ENCODE measurements at regions not wholly inside any gene's neighbourhood (a gene's known extent, or its start where the extent isn't known, plus 50 kb on each side); places are given as distances from the start of the nearest gene placed in this dataset.

DNA sequence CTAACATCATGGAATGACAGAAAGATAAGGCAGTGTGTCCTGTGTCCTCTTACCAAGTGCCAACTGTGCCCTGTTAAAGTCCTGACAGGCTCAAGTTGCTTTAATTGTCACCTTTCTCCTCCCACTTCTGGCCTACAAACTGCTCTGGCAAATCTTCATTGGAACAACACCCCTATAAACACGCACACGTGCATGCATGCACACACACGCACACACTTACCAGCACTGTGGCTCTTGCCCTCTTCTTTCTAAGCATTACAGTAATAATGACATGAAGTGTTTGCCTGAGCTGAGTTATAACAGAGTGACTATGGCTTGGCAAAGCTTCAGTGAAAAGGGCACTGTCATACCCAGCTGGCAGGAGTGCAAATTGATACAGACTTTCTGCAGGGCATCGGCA, 82.3 kb upstream of the SYT6 start:
- no peak for TF ChIP-seq POLR2A (IDR thresholded peaks at IDR 0.05; ENCODE audit: low read depth, low read length)
- TF ChIP-seq, protein P1, sequence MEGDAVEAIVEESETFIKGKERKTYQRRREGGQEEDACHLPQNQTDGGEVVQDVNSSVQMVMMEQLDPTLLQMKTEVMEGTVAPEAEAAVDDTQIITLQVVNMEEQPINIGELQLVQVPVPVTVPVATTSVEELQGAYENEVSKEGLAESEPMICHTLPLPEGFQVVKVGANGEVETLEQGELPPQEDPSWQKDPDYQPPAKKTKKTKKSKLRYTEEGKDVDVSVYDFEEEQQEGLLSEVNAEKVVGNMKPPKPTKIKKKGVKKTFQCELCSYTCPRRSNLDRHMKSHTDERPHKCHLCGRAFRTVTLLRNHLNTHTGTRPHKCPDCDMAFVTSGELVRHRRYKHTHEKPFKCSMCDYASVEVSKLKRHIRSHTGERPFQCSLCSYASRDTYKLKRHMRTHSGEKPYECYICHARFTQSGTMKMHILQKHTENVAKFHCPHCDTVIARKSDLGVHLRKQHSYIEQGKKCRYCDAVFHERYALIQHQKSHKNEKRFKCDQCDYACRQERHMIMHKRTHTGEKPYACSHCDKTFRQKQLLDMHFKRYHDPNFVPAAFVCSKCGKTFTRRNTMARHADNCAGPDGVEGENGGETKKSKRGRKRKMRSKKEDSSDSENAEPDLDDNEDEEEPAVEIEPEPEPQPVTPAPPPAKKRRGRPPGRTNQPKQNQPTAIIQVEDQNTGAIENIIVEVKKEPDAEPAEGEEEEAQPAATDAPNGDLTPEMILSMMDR (conservative IDR thresholded peaks at IDR 0.05; ENCODE audit: low read depth, low read length): no peak
- TF ChIP-seq BHLHE40 (IDR thresholded peaks at IDR 0.05; ENCODE audit: low read depth, low read length): no peak
- TF ChIP-seq, protein P2, sequence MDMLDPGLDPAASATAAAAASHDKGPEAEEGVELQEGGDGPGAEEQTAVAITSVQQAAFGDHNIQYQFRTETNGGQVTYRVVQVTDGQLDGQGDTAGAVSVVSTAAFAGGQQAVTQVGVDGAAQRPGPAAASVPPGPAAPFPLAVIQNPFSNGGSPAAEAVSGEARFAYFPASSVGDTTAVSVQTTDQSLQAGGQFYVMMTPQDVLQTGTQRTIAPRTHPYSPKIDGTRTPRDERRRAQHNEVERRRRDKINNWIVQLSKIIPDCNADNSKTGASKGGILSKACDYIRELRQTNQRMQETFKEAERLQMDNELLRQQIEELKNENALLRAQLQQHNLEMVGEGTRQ (IDR thresholded peaks at IDR 0.05; ENCODE audit: low read depth, low read length): no peak
- TF ChIP-seq RAD21 (IDR thresholded peaks at IDR 0.05; ENCODE audit: low read length): no peak

Measured in IMR-90 (cell line).